PC-9 (cell line): ENCODE measurements at regions not wholly inside any gene's neighbourhood (a gene's known extent, or its start where the extent isn't known, plus 50 kb on each side); places are given as distances from the start of the nearest gene placed in this dataset.

Source experiments
- EZH2 ChIP-seq: fragments of 200-600 bp; sonication (generic); IDR thresholded peaks from 2 replicates; pipeline ENCODE4 v1.8.0; 2017; ENCODE audit warnings: antibody characterized with exemption, low read depth
- TF ChIP-seq, protein P1 (sequence below): fragments of 200-600 bp; sonication (generic); conservative IDR thresholded peaks from 2 replicates; pipeline ENCODE4 v1.6.1; 2017; ENCODE audit warnings: mixed run types, antibody characterized with exemption, mild to moderate bottlenecking, moderate library complexity

DNA sequence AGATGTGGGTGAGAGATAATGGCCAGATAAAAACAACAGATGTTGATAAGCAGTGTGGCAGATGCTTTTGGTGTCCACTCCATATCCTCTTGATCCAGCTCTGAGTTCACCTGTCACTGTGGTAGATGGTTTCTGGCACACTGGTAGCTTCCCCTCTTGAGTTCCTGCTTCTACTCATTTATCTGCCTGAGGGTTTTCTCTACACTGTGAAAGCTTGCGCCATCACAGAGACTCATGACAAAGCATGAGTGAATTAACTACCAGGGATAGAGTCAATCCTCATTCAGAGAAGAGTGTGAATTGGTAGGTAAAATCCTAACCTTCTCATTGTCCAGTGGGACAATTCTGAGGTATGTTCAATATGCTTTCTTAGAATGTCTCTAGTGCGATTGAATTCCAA lies 50.0 kb upstream of the ARHGEF26 start:
- TF ChIP-seq, protein P1, sequence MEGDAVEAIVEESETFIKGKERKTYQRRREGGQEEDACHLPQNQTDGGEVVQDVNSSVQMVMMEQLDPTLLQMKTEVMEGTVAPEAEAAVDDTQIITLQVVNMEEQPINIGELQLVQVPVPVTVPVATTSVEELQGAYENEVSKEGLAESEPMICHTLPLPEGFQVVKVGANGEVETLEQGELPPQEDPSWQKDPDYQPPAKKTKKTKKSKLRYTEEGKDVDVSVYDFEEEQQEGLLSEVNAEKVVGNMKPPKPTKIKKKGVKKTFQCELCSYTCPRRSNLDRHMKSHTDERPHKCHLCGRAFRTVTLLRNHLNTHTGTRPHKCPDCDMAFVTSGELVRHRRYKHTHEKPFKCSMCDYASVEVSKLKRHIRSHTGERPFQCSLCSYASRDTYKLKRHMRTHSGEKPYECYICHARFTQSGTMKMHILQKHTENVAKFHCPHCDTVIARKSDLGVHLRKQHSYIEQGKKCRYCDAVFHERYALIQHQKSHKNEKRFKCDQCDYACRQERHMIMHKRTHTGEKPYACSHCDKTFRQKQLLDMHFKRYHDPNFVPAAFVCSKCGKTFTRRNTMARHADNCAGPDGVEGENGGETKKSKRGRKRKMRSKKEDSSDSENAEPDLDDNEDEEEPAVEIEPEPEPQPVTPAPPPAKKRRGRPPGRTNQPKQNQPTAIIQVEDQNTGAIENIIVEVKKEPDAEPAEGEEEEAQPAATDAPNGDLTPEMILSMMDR = no peak
- no peak for TF ChIP-seq EZH2
